Mesendoderm (in vitro differentiated cells): ENCODE measurements at regions not wholly inside any gene's neighbourhood (a gene's known extent, or its start where the extent isn't known, plus 50 kb on each side); places are given as distances from the start of the nearest gene placed in this dataset.
A peak's percentile ranks its signal among the peaks of the same experiment; 100 is the strongest.

Experiments
- DNase-seq: peaks from one replicate; pipeline ENCODE4 v3.0.0; 2013
- H2AK5ac ChIP-seq: 2 replicates; pipeline ENCODE4 v1.6.1; 2013; ENCODE audit warnings: low read length, inconsistent platforms
- H2BK120ac ChIP-seq: 2 replicates; pipeline ENCODE4 v1.6.1; 2013; ENCODE audit warnings: low read depth, mild to moderate bottlenecking, low read length, moderate library complexity, mixed read lengths
- H2BK15ac ChIP-seq: replicated peaks from 2 replicates; pipeline ENCODE4 v1.6.1; 2013; ENCODE audit warnings: low read depth, mild to moderate bottlenecking, moderate library complexity
- H2BK5ac ChIP-seq: 2 replicates; pipeline ENCODE4 v1.6.1; 2013; ENCODE audit warnings: low read length, inconsistent platforms
- H3K18ac ChIP-seq: 2 replicates; pipeline ENCODE4 v1.6.1; 2013; ENCODE audit warnings: mild to moderate bottlenecking, low read length, mixed read lengths
- H3K23ac ChIP-seq: one replicate; pipeline ENCODE4 v1.6.1; 2013; ENCODE audit warnings: low read length
- H3K27ac ChIP-seq: 2 replicates; pipeline ENCODE4 v1.5.1; 2013; ENCODE audit warnings: low read depth, mild to moderate bottlenecking, inconsistent platforms, low read length, moderate library complexity
- H3K27me3 ChIP-seq: 2 replicates; pipeline ENCODE4 v1.6.1; 2013; ENCODE audit warnings: low read length, control low read depth, mild to moderate bottlenecking, inconsistent platforms; ENCODE audit not compliant: insufficient read depth, poor library complexity
- H3K36me3 ChIP-seq: 2 replicates; pipeline ENCODE4 v1.6.1; 2013; ENCODE audit warnings: low read length, inconsistent platforms; ENCODE audit not compliant: control insufficient read depth, insufficient read depth
- H3K4ac ChIP-seq: one replicate; pipeline ENCODE4 v1.6.1; 2013; ENCODE audit warnings: low read depth, mild to moderate bottlenecking, low read length, moderate library complexity
- H3K4me1 ChIP-seq: 2 replicates; pipeline ENCODE4 v1.6.1; 2013; ENCODE audit warnings: low read depth, low read length, inconsistent platforms; ENCODE audit not compliant: control insufficient read depth
- H3K4me2 ChIP-seq: 2 replicates; pipeline ENCODE4 v1.6.1; 2013; ENCODE audit warnings: low read length
- H3K4me3 ChIP-seq: 2 replicates; pipeline ENCODE4 v1.5.1; 2013; ENCODE audit warnings: mild to moderate bottlenecking, low read length
- H3K56ac ChIP-seq: one replicate; pipeline ENCODE4 v1.6.1; 2013; ENCODE audit warnings: low read length
- H3K79me1 ChIP-seq: 2 replicates; pipeline ENCODE4 v1.6.1; 2013; ENCODE audit warnings: low read length, inconsistent platforms
- H3K79me2 ChIP-seq: 2 replicates; pipeline ENCODE4 v1.6.1; 2013; ENCODE audit warnings: mild to moderate bottlenecking, low read length; ENCODE audit not compliant: control insufficient read depth, insufficient read depth
- H3K9ac ChIP-seq: 2 replicates; pipeline ENCODE4 v1.6.1; 2013; ENCODE audit warnings: low read length, inconsistent platforms
- H4K5ac ChIP-seq: one replicate; pipeline ENCODE4 v1.6.1; 2013; ENCODE audit warnings: low read length
- H4K8ac ChIP-seq: one replicate; pipeline ENCODE4 v1.6.1; 2013; ENCODE audit warnings: low read depth, mild to moderate bottlenecking, control low read depth, low read length, moderate library complexity
- WGBS: extraction: QIAGEN DNeasy Blood & Tissue Kit; methylation state at CpG from one replicate; pipeline ENCODE4 v1.1.7; 2013; ENCODE audit warnings: low lambda C conversion rate, missing lambda C conversion rate; ENCODE audit not compliant: insufficient coverage; ENCODE audit errors: extremely low coverage; 5-methylcytosine and 5-hydroxymethylcytosine counted together

- H3K4ac ChIP-seq, result no peak overlapping the region
- no peak overlapping the region for H4K8ac ChIP-seq
- H2BK5ac ChIP-seq, result no peak overlapping the region
- H3K79me1 ChIP-seq, result no peaks in the 10 kb centered on the region
- H3K4me2 ChIP-seq, result no peak overlapping the region
- no CpG with 5 or more reads among the region's 9 CpGs for WGBS
- no peaks in the 10 kb centered on the region for H3K79me2 ChIP-seq
- peak; percentile 42 for DNase-seq
- no peak overlapping the region for H3K9ac ChIP-seq
- H3K36me3 ChIP-seq, result no peaks in the 10 kb centered on the region
- no peak overlapping the region for H3K23ac ChIP-seq
- H2BK15ac ChIP-seq, result no peak overlapping the region
- H3K27ac ChIP-seq, result no peak overlapping the region
- no peaks in the 10 kb centered on the region for H3K27me3 ChIP-seq
- H4K5ac ChIP-seq, result no peak overlapping the region
- H3K4me3 ChIP-seq, result no peak overlapping the region
- H3K56ac ChIP-seq, result no peak overlapping the region
- no peak overlapping the region for H2BK120ac ChIP-seq
- no peak overlapping the region for H2AK5ac ChIP-seq
- no peaks in the 10 kb centered on the region for H3K4me1 ChIP-seq
- H3K18ac ChIP-seq, result no peak overlapping the region
These were observed 282.9 kb downstream of the TSHZ3 start for GRCh38 chr19:31066385-31066784.

- no peak overlapping the region for H2BK15ac ChIP-seq
- H3K79me1 ChIP-seq, result no peaks in the 10 kb centered on the region
- no CpG with 5 or more reads among the region's 9 CpGs for WGBS
- H3K23ac ChIP-seq, result no peak overlapping the region
- H3K4ac ChIP-seq, result no peak overlapping the region
- H3K4me2 ChIP-seq, result no peak overlapping the region
- H3K18ac ChIP-seq, result no peak overlapping the region
- no peaks in the 10 kb centered on the region for H3K27me3 ChIP-seq
- H3K9ac ChIP-seq, result no peak overlapping the region
- H3K79me2 ChIP-seq, result no peaks in the 10 kb centered on the region
- H2BK5ac ChIP-seq, result no peak overlapping the region
- no peak overlapping the region for H4K5ac ChIP-seq
- no peak overlapping the region for H2BK120ac ChIP-seq
- H3K36me3 ChIP-seq, result no peaks in the 10 kb centered on the region
- H3K4me1 ChIP-seq, result no peaks in the 10 kb centered on the region
- no peak overlapping the region for H4K8ac ChIP-seq
- peak; percentile 4 for DNase-seq
- H3K27ac ChIP-seq, result no peak overlapping the region
- H3K4me3 ChIP-seq, result no peak overlapping the region
- H2AK5ac ChIP-seq, result no peak overlapping the region
- no peak overlapping the region for H3K56ac ChIP-seq
These were observed 284.7 kb downstream of the TSHZ3 start for GRCh38 chr19:31064491-31064890.

- H3K27ac ChIP-seq, result no peak overlapping the region
- no peaks in the 10 kb centered on the region for H3K79me1 ChIP-seq
These were observed 290.4 kb downstream of the TSHZ3 start for GRCh38 chr19:31058676-31059340.

GRCh38 chr19:31057476-31057875, 291.8 kb downstream of the TSHZ3 start:
- H3K79me1 ChIP-seq, result no peaks in the 10 kb centered on the region
- no peak overlapping the region for H2AK5ac ChIP-seq
- no peaks in the 10 kb centered on the region for H3K36me3 ChIP-seq
- no peak overlapping the region for H3K23ac ChIP-seq
- no peak overlapping the region for H3K18ac ChIP-seq
- no peak overlapping the region for H2BK5ac ChIP-seq
- H2BK15ac ChIP-seq, result no peak overlapping the region
- H4K5ac ChIP-seq, result no peak overlapping the region
- no peak overlapping the region for H3K4me3 ChIP-seq
- H3K4ac ChIP-seq, result no peak overlapping the region
- H4K8ac ChIP-seq, result no peak overlapping the region
- no peak overlapping the region for H3K4me2 ChIP-seq
- H3K27me3 ChIP-seq, result no peaks in the 10 kb centered on the region
- no CpG with 5 or more reads among the region's 2 CpGs for WGBS
- H3K56ac ChIP-seq, result no peak overlapping the region
- H2BK120ac ChIP-seq, result no peak overlapping the region
- no peak overlapping the region for H3K27ac ChIP-seq
- DNase-seq, result no peak
- no peaks in the 10 kb centered on the region for H3K79me2 ChIP-seq
- H3K4me1 ChIP-seq, result no peaks in the 10 kb centered on the region
- no peak overlapping the region for H3K9ac ChIP-seq

More at GRCh38 chr19:31058676-31059340, 290.4 kb downstream of the TSHZ3 start:
- no peak overlapping the region for H2BK5ac ChIP-seq
- H2BK15ac ChIP-seq, result no peak overlapping the region
- H3K4ac ChIP-seq, result no peak overlapping the region
- H3K36me3 ChIP-seq, result no peaks in the 10 kb centered on the region
- H4K5ac ChIP-seq, result no peak overlapping the region
- no CpG with 5 or more reads among the region's 3 CpGs for WGBS
- H3K27me3 ChIP-seq, result no peaks in the 10 kb centered on the region
- no peak overlapping the region for H3K4me3 ChIP-seq
- no peaks in the 10 kb centered on the region for H3K4me1 ChIP-seq
- no peak overlapping the region for H3K4me2 ChIP-seq
- no peak overlapping the region for H2BK120ac ChIP-seq
- H3K79me2 ChIP-seq, result no peaks in the 10 kb centered on the region
- no peak for DNase-seq
- no peak overlapping the region for H3K23ac ChIP-seq
- no peak overlapping the region for H3K18ac ChIP-seq
- H3K9ac ChIP-seq, result no peak overlapping the region
- no peak overlapping the region for H3K56ac ChIP-seq
- no peak overlapping the region for H4K8ac ChIP-seq
- H2AK5ac ChIP-seq, result no peak overlapping the region

- no peak for DNase-seq
- no peak overlapping the region for H3K4me3 ChIP-seq
- no peak overlapping the region for H2BK5ac ChIP-seq
- H3K79me2 ChIP-seq, result no peaks in the 10 kb centered on the region
- H3K9ac ChIP-seq, result no peak overlapping the region
- no peaks in the 10 kb centered on the region for H3K36me3 ChIP-seq
- no peak overlapping the region for H3K18ac ChIP-seq
- no peaks in the 10 kb centered on the region for H3K4me1 ChIP-seq
- H4K5ac ChIP-seq, result no peak overlapping the region
- no peak overlapping the region for H3K56ac ChIP-seq
- no peak overlapping the region for H2BK15ac ChIP-seq
- H4K8ac ChIP-seq, result no peak overlapping the region
- H3K27ac ChIP-seq, result no peak overlapping the region
- H3K4me2 ChIP-seq, result no peak overlapping the region
- no peaks in the 10 kb centered on the region for H3K79me1 ChIP-seq
- H3K27me3 ChIP-seq, result no peaks in the 10 kb centered on the region
- no peak overlapping the region for H3K4ac ChIP-seq
- no peak overlapping the region for H2AK5ac ChIP-seq
- no peak overlapping the region for H3K23ac ChIP-seq
- no peak overlapping the region for H2BK120ac ChIP-seq
These were observed 293.8 kb downstream of the TSHZ3 start for GRCh38 chr19:31055454-31055853.

GRCh38 chr19:31054430-31054829, 294.8 kb downstream of the TSHZ3 start:
- H3K18ac ChIP-seq, result no peak overlapping the region
- WGBS, result no CpG with 5 or more reads among the region's 3 CpGs
- no peak overlapping the region for H3K23ac ChIP-seq
- H3K36me3 ChIP-seq, result no peaks in the 10 kb centered on the region
- H3K27ac ChIP-seq, result no peak overlapping the region
- H4K8ac ChIP-seq, result no peak overlapping the region
- no peak overlapping the region for H3K4me3 ChIP-seq
- no peak overlapping the region for H3K4me2 ChIP-seq
- H2BK5ac ChIP-seq, result no peak overlapping the region
- no peaks in the 10 kb centered on the region for H3K79me1 ChIP-seq
- no peak overlapping the region for H2BK15ac ChIP-seq
- H3K27me3 ChIP-seq, result no peaks in the 10 kb centered on the region
- H3K4me1 ChIP-seq, result no peaks in the 10 kb centered on the region
- H3K4ac ChIP-seq, result no peak overlapping the region
- H2BK120ac ChIP-seq, result no peak overlapping the region
- no peaks in the 10 kb centered on the region for H3K79me2 ChIP-seq
- H3K9ac ChIP-seq, result no peak overlapping the region
- no peak overlapping the region for H2AK5ac ChIP-seq
- H4K5ac ChIP-seq, result no peak overlapping the region
- DNase-seq, result peak; percentile 92
- H3K56ac ChIP-seq, result no peak overlapping the region
